ES-I3 (cell line): ENCODE measurements at regions not wholly inside any gene's neighbourhood (a gene's known extent, or its start where the extent isn't known, plus 50 kb on each side); places are given as distances from the start of the nearest gene placed in this dataset.

Experiments
- H3K36me3 ChIP-seq: 2 replicates; pipeline ENCODE4 v1.6.1; 2013; ENCODE audit warnings: mild to moderate bottlenecking, low read length, control low read depth, moderate library complexity; ENCODE audit not compliant: insufficient read depth
- H3K4me1 ChIP-seq: 2 replicates; pipeline ENCODE4 v1.6.1; 2013; ENCODE audit warnings: mild to moderate bottlenecking, control low read depth, low read length; ENCODE audit not compliant: insufficient read depth
- H3K9ac ChIP-seq: 2 replicates; pipeline ENCODE4 v1.6.1; 2013; ENCODE audit warnings: low read depth, mild to moderate bottlenecking, low read length, moderate library complexity
- H3K9me3 ChIP-seq: 2 replicates; pipeline ENCODE4 v1.6.1; 2013; ENCODE audit warnings: mild to moderate bottlenecking, low read length, moderate library complexity; ENCODE audit not compliant: control insufficient read depth, insufficient read depth

DNA sequence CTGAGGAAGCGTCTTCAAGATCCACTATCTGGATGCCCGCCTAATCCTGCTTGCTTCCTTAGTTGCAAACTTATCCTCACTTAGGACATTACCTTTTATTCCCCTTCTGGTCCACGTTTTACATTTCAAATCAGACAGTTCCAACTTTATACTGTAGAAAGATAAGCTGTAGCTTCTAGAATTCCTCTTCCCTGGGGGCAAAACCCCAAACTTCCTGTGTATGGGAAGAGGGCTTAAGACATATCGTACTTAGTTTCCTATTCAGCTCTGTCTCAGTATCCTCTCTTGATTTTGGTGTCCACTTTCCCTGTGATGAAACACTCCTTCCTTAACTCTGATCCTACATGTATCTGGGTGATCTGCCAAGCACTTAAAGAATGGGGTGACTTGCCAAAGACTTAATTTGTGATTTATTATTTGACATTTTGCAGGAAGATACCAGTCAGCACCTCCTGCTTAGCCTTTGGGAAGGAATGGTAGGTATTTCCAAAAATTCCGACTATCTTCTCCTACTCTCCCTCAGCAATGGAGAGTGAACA, 245.2 kb downstream of the CDCA7 start:
- peaks cover 5% of the 10 kb centered on the region; the same call in 1 of the 2 replicates for H3K9me3 ChIP-seq
- H3K36me3 ChIP-seq: no peaks in the 10 kb centered on the region
- no peak overlapping the region for H3K9ac ChIP-seq
- H3K4me1 ChIP-seq: no peaks in the 10 kb centered on the region

DNA sequence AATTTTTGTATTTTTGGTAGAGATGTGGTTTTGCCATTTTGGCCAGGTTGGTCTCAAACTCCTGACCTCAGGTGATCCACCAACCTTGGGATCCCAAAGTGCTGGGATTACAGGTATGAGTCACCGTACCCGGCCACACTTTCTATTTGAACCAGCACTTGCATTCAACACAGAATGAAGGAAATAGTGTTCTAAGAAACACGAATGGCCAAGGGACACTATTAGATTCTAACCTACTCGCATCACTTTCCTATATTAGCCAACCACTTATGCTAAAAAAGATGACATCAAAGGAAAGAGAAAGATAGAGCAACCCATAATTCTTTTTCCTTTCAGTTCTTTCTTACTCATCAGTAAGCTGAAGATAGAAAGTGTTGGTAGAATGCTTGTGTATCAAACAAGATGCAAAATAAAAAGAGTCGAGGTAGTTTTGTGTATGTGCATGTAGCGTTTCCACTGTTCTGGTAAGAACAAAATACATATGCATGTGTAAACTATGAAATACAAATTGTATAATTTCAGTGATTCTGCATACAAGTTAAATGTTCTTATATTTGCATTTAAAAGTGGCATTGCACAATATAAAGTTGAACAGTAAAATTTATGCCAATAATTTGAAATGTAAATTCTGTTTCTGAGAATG, 247.6 kb downstream of the CDCA7 start:
- no peak overlapping the region for H3K9ac ChIP-seq
- H3K36me3 ChIP-seq: no peaks in the 10 kb centered on the region
- peaks cover 5% of the 10 kb centered on the region; the same call in 1 of the 2 replicates for H3K4me1 ChIP-seq
- H3K9me3 ChIP-seq: peaks cover 5% of the 10 kb centered on the region; the same call in 1 of the 2 replicates

DNA sequence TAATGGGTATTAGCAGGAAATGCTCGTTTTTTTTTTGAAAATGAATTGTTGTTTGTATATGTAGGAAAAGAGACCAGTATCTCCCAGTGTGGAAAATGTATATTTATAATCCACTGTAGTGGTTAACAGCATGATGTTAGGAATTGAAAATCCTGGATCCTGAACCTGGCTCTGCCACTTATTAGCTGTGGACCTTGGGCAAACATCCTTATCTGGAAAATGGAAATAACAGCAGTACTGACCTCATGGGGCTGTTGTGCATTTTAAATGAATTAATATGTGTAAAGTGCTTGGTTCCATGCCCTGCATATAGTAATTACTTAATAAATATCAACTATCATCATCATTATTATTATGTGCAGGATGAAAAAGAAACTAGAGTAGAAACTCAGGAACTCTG, 251.3 kb downstream of the CDCA7 start:
- Histone ChIP-seq H3K9me3 (peaks cover 5% of the 10 kb centered on the region; the same call in 1 of the 2 replicates), H3K9ac (no peak overlapping the region), H3K36me3 (no peaks in the 10 kb centered on the region), H3K4me1 (peaks cover 5% of the 10 kb centered on the region; the same call in 1 of the 2 replicates)

DNA sequence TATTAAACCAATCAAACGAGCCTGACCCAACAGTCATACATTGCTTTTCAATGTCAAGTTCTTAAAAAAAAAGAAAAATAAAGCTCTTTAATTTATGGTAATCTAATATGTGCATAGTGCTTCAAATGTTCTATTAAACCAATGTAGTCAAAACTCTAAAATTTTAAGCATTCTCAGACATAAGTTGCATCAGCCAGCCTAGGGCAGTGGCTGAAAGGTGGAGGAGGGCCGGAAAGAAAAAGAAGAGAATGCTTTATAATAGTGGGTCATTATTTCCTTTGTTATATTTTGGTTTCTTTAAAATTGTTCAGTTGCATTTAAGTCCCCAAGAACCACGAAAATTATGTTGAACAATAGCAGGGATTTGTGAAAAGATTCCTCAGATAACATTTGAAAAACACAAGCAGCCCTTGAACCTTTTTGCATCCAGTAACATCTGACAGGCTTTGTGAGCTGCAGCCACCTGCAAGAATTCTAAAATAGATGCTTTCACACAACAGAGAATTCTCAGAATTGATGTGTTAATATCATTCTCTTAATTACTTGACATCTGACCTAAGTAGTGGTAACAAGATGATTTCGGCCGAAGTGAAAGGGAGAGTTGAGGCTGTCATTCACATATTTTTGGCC, 252.1 kb downstream of the CDCA7 start:
- Histone ChIP-seq H3K36me3 (no peaks in the 10 kb centered on the region), H3K9me3 (peaks cover 5% of the 10 kb centered on the region; the same call in 1 of the 2 replicates), H3K4me1 (peaks cover 5% of the 10 kb centered on the region; the same call in 1 of the 2 replicates), H3K9ac (no peak overlapping the region)

DNA sequence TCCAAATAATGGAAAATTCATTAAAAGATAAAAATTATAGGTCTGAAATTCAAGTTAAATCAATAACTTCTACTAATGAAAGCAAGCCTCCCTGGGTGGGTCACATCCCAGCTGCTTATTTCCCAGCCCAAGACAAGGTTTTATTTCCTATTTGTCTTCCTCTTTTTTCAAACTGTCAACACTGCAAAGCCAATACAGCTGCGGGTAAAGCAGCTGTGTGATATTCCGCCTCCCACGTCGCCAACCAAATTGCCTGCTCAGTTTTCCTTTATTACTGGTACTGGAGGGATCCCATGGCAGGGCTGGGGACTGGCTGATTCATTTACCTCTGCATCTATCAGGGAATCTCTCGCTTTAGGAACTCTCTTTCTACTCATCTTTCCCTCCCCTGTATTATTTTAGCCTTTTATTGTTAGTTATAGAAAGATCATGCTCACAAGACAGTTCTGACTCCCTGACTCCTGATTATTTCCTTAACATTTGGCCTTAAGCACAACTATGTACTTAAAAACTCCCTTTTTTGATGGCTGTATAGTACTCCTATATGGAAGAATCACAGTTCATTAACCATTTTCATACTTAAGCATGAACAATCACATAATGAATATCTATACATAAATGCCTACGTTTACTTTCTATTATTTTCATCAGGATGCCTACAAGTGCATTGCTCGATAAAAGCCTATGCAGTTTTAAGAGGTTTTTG, 253.1 kb downstream of the CDCA7 start:
- H3K9ac ChIP-seq: no peak overlapping the region
- peaks cover 5% of the 10 kb centered on the region; the same call in 1 of the 2 replicates for H3K4me1 ChIP-seq
- no peaks in the 10 kb centered on the region for H3K36me3 ChIP-seq
- H3K9me3 ChIP-seq: peaks cover 5% of the 10 kb centered on the region; the same call in 1 of the 2 replicates

DNA sequence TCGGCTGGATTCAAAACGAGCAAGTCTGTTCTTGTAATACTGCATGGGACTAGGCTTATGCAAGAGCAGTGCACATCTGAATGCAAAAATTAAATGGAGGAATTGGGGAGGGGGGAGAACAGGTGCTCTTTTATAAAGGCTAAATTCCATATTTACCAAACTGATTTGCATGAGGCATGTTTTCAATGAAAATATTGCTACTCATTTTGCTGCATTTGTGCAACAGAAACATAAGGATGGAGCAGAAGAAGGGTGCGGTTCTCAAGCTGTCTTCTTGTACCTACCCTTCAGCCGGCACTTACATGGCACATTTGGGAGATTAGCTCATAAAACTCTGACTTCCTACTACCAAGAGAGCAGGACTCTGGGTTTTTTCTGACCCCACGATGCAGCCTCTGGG, 256.4 kb downstream of the CDCA7 start:
- no peak overlapping the region for H3K9ac ChIP-seq
- peaks cover 5% of the 10 kb centered on the region; the same call in 1 of the 2 replicates for H3K4me1 ChIP-seq
- H3K9me3 ChIP-seq: no peaks in the 10 kb centered on the region
- H3K36me3 ChIP-seq: no peaks in the 10 kb centered on the region

DNA sequence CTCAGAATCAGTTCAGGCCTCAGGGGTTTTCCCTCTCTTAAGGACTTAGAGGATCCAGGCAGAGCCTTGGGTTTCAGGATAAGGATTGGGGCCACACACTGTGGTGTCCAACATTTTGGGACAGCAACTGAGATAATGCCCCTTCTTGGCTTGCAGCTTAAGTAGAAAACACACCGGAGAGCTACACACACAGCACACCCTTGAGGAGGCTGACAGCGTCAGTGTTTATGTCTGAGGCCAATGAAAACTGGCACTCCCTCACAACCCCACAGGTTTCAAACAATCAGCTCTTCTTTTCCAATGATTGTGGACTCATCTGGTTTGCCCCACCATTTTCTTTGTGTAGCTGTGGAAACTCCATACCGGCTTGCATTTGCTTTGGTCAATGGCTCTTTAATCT, 257.7 kb downstream of the CDCA7 start:
- Histone ChIP-seq H3K9ac (no peak overlapping the region), H3K9me3 (no peaks in the 10 kb centered on the region), H3K36me3 (no peaks in the 10 kb centered on the region), H3K4me1 (no peaks in the 10 kb centered on the region)

DNA sequence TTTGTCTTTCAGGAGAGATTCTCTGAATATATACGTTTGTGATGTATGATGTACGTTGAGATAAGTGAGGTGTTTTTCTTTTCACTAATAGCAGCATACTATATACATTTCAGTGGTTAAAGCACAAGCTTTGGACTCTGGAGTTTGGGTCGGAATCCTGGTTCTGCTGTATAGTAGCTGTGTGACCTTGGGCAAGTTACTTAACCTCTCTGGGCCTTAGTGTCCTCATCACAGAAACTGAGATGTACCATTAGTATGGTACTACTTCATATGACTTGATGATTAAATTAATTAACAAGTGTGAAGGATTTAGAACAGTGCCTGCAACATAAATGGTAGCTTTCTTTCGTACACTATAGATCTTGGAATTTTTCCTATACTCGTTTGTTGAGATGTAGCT, 258.7 kb downstream of the CDCA7 start:
- Histone ChIP-seq H3K9ac (no peak overlapping the region), H3K36me3 (no peaks in the 10 kb centered on the region), H3K4me1 (no peaks in the 10 kb centered on the region), H3K9me3 (no peaks in the 10 kb centered on the region)

DNA sequence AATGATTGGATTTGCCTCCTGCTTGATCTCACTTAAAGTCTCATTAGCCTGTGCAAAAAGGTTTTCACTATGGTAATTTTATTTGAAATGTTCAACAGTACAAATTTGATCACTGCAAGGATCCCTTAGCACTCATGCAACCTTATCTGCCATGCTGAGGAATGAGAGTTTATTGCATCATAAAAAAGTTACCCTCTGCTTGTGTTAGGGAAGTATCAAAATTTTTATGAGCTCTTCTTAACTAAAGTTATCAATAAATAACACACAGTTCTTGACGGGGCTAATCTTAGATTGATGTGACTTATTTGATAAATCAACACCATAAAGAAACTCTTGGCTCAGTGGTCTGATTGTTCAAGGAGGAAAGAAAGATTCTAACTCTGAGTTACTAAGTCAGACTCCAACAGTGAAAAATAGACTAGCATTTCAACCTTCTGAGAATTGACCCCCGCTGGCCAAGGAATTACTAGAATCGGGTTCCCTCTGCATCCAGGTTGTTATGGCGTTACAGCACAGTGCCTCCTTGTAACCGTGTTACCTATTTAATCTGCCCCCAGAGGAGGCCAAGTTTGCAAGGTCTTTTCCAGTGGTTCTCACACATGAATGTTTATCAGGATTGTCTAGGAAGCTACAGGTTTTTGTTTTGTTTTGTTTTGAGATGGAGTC, 259.7 kb downstream of the CDCA7 start:
- Histone ChIP-seq H3K36me3 (no peaks in the 10 kb centered on the region), H3K4me1 (no peaks in the 10 kb centered on the region), H3K9ac (no peak overlapping the region), H3K9me3 (no peaks in the 10 kb centered on the region)

DNA sequence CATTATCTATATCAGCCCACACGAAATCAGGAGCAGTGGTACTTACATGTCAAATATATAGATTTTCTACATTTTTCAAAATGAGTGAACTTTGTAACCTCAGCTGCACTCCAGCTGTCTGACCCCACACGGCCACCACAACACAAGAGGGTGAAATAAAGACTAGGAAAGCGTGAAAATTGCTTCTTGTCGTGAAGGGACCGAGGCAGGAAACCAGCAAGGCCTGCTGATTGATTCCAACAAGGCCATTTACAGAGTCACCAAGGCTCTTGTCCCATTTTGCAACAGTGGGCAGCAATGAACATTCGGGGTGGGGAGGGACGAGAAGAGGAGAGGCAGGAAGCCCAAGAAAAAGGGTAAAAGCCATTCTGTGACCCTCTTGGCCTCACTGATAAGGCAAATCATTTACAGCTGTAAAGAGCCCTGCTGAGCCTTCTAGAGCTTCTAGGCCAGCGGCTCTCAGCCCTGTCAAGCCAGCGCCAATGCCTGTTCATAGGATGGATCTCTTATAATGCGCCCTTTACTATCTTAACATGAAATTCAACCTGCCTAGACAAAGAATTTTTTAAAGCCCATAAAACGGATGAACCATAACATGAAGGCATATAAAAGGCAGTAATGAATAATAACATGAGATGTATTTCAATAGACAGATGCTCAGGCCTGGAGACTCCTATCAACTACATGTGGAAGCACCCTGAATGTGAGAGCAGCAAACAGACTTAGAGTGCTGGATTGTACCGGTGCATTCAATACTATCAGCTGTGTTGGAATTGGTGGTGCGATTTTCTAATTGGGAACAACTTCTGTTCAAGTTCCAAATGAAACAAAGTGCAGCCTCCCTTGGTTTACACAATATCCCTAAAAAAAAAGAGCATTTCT, 269.0 kb downstream of the CDCA7 start:
- Histone ChIP-seq H3K4me1 (0 out of 2 replicates have a peak, but pooled peaks cover 4% of the 10 kb centered on the region), H3K36me3 (no peaks in the 10 kb centered on the region; the same call in 1 of the 2 replicates), H3K9me3 (no peaks in the 10 kb centered on the region), H3K9ac (no peak overlapping the region; the same call in 1 of the 2 replicates)

DNA sequence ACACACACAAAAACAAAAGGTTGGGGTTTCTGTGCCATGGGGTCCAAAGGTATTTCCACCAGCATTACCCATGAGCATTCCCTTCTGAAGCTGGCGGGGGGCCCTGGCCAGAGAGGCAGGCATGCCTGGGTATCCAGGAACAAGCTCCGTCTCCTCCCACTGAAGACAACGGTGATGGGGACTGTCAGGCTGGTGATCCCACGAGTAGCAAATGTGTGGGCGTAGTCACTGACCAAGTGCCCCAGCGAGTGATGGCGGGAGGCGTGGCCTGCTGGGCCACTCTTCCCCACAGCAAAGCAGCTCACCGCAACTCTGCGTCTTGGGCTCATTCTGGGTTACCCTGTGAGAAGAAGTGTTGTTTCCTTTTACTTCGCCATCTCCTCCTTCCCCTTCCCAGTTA, 270.6 kb downstream of the CDCA7 start:
- Histone ChIP-seq H3K9ac (no peak overlapping the region), H3K9me3 (no peaks in the 10 kb centered on the region), H3K36me3 (no peaks in the 10 kb centered on the region; the same call in 1 of the 2 replicates), H3K4me1 (0 out of 2 replicates have a peak, but pooled peaks cover 4% of the 10 kb centered on the region)

DNA sequence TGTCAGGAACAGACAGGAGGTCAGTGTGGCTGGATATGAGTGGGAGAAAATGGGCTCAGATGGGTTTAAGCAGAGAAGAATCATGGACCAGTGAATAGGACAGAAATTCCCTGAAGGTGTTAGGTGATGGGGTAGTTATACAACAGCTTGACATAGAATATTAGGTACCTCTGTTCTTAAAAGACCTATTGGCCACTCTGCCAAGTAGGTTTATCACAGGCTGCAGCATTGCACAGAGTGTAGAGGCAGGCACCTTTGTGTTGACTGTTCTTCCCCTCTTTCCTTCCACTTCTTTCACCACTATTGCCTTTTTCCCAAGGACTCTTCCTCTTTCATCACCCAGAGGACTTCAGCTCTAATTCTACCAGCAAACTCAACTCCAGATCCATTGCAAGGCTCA, 274.4 kb downstream of the CDCA7 start:
- H3K4me1 ChIP-seq: no peaks in the 10 kb centered on the region
- H3K9ac ChIP-seq: no peak overlapping the region
- no peaks in the 10 kb centered on the region for H3K9me3 ChIP-seq
- H3K36me3 ChIP-seq: no peaks in the 10 kb centered on the region; the same call in 1 of the 2 replicates

DNA sequence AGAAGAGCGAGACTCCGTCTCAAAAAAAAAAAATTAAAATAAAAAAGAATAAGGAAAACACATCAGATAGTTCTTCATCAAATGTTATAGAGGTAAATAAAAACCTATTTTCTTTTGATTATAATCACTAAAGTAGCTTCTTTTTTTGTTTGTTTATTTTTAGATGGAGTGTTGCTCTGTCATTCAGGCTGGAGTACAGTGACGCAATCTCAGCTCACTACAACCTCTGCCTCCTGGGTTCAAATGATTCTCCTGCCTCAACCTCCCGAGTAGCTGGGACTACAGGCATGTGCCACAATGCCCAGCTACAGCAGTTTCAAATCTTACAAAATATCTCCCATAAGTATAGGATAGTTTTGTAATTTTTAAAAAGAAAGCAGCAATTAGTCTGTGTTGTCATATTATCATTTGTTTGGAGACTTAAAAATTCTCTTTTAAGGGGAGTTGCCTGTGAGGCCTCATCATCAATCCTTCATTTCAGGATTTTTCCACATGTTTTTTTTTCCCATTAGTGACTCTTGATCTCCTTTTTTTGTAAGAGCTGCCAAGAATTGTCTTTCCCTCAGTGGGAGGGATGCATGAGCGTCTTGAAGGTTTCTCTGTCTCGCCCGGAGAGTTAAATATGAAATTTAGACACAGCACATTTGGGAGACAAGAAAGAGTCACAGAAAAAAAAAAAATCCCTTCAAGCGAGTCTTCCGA, 275.9 kb downstream of the CDCA7 start:
- Histone ChIP-seq H3K36me3 (no peaks in the 10 kb centered on the region), H3K9me3 (no peaks in the 10 kb centered on the region), H3K4me1 (no peaks in the 10 kb centered on the region), H3K9ac (no peak overlapping the region)
